ENCODE measurements at regions not wholly inside any gene's neighbourhood (a gene's known extent, or its start where the extent isn't known, plus 50 kb on each side); places are given as distances from the start of the nearest gene placed in this dataset.

DNA sequence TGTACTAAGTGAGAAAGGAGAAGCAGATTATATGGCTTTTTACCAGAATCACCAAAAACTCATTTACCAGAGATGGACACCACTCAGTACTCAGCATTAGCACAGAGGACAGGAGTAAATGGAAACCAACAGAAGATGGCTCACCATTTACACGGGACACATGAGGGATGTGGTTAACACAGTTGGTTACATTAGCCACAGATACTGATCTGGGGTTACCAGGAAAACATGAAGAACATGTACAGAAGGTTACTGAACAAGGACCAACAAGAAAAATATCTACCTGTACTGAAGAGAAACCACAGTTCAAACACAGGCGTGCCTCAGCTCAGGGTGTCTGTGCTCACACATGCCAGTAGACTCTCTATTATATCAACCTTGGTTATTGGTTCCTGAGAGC, 1285.8 kb upstream of the SORCS1 start:
- TF ChIP-seq, protein P1, sequence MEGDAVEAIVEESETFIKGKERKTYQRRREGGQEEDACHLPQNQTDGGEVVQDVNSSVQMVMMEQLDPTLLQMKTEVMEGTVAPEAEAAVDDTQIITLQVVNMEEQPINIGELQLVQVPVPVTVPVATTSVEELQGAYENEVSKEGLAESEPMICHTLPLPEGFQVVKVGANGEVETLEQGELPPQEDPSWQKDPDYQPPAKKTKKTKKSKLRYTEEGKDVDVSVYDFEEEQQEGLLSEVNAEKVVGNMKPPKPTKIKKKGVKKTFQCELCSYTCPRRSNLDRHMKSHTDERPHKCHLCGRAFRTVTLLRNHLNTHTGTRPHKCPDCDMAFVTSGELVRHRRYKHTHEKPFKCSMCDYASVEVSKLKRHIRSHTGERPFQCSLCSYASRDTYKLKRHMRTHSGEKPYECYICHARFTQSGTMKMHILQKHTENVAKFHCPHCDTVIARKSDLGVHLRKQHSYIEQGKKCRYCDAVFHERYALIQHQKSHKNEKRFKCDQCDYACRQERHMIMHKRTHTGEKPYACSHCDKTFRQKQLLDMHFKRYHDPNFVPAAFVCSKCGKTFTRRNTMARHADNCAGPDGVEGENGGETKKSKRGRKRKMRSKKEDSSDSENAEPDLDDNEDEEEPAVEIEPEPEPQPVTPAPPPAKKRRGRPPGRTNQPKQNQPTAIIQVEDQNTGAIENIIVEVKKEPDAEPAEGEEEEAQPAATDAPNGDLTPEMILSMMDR (IDR thresholded peaks at IDR 0.05; ENCODE audit: extremely low read depth, missing control alignments), result no peak
- no peak for DNase-seq (ENCODE audit: low spot score)

DNA sequence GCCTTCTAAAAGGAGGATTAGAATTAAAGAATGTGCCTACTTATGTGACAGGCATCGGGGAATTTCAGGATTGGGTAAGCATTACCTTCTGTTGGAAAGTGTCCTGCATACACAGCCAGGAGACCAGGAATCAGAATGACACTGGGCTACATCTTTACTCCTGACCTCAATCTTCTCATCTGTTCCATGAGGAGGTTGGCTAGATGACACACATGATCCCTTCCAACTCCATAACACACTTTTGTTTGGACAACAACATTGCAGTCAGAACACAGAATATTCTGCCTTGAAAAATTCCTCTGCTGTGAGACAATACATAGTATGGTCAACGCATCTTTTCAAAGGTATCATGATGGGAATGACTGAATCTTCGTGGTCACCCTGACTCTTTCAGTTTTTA, 1281.2 kb upstream of the SORCS1 start:
- DNase-seq (ENCODE audit: low spot score), result no peak

DNA sequence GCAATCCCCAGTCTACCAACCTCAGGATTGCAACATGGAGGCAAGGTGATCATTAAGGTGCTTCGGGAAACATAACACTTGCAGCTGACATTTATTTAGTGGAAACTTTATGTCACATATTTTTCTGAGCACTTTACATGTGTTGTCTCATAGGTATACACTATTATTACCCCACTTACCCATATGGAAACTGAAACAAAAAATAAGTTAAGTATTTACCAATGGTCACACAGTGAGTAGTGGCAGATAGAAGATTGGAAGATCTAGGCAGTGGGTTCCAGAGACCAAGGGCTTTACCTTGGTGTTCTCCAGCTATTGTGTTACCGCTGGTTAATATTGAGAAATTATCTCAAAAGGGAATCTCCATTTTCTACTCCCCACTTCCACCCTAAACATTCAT, 1279.1 kb upstream of the SORCS1 start:
- TF ChIP-seq, protein P1 (IDR thresholded peaks at IDR 0.05; ENCODE audit: extremely low read depth, missing control alignments), result no peak
- DNase-seq (ENCODE audit: low spot score), result no peak

More for the DNA sequence above, 1281.2 kb upstream of the SORCS1 start:
- TF ChIP-seq, protein P1 (IDR thresholded peaks at IDR 0.05; ENCODE audit: extremely low read depth, missing control alignments), result no peak

DNA sequence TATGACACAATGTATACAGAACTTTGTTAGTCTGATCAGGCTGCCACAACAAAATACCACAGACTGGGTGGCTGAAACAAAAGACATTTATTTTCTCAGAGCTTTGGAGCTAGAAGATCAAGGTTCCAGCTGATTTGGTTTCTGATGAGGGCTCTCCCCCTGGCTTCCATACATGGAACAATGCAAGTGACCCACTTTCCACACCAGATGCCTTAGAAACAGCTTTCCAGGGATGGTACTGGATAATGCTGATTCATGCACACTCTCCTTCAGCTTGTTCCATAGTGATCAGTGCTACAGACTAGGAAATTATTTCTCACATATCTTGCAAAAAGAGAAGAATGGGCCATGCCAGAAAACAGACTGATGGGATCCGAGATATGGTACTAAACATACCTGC, 1274.9 kb upstream of the SORCS1 start:
- no peak for DNase-seq (ENCODE audit: low spot score)
- TF ChIP-seq, protein P1 (IDR thresholded peaks at IDR 0.05; ENCODE audit: extremely low read depth, missing control alignments), result no peak

DNA sequence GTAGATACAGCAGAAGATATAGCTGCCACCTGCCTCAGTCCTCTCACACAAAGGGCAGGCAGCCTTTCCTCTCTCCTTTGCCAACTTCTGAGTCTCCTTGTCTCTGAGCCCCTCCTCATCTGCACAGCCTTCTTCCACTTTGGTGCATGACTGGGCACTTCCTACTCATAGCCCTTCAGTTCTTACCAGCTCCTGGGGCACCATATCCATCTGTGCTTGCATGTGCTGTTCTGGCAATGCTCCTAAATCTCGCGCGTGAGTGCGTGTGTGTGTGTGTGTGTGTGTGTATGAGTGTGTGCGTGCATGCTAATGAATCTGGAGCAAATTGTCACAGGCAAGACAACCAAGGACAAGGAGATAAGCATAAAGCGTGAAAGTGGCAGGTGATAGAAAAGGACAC, 1271.6 kb upstream of the SORCS1 start:
- DNase-seq (ENCODE audit: low spot score), result no peak
- TF ChIP-seq, protein P1 (IDR thresholded peaks at IDR 0.05; ENCODE audit: extremely low read depth, missing control alignments), result no peak

DNA sequence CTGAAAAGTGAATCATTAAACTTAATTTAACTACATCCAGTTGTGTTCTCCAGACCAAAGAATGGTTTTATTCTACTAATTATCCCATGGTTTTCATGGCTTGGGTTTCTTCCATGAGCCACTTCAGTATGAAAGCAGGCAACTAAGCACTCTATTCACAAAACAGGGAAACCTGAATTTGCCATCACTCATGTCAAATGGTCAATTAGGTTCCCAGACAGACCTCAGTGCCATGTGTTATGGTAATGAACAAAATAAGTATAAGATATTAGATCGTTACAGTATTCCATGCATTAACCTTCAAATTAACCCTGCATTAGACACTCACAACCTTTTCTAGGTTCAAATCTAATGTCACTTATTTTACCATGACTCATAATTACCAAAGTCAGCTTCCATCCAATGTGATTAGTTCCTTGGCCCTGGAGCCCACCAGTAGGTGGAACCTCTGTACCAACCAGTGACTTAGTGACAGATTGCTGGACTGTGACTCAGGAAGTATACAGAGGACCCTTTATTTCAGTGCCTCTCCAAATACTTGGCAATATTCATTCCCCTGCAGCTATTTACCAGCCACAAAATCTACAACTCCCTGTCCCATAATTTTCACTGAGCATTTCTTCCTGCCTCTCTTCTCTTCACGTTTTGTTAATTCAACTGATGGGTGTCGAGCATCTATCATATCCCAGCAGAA, 1270.2 kb upstream of the SORCS1 start:
- TF ChIP-seq, protein P1 (IDR thresholded peaks at IDR 0.05; ENCODE audit: extremely low read depth, missing control alignments), result no peak
- DNase-seq (ENCODE audit: low spot score), result no peak

DNA sequence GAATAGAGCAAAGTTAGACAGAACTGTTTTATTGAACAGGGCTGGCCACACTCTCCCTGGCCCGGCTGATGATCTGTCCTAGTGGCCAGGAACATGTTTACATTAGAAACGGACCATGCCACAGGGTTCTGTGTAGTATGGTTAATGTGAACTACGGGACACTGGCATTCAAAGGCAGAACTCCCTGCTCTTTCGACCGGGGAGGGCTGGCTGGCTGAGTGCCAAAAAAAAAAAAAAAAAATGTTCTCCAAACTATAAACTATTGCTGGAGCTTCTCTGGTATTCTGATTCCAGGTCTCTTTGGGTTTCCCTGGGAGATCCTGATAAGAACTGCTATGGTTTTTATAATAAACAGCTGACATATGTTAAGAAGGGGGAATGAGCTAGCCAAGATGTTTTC, 1262.6 kb upstream of the SORCS1 start:
- TF ChIP-seq, protein P1 (IDR thresholded peaks at IDR 0.05; ENCODE audit: extremely low read depth, missing control alignments), result no peak
- no peak for DNase-seq (ENCODE audit: low spot score)

Data from GM20000 (cell line).